A549 (cell line): ENCODE measurements at regions not wholly inside any gene's neighbourhood (a gene's known extent, or its start where the extent isn't known, plus 50 kb on each side); places are given as distances from the start of the nearest gene placed in this dataset.

Experiments used
- ATAC-seq, 2 experiments: fragments of 200-7000 bp in 1 of 2; fragments of >200 bp in 1 of 2; cut with Nextera tagmentation in 1 of 2; cut with Tn5 transposase in 1 of 2; 3 replicates each; pipeline versions ENCODE4 v1.8.0 to v1.9.1; 2018 to 2020; ENCODE audit warnings: mild to moderate bottlenecking in 1 of 2, moderate library complexity in 1 of 2
- CTCF ChIA-PET: fragments of 300-600 bp; sonication (Branson Sonifier 250); formaldehyde crosslinking; extraction: SDS; loops from one replicate; lab custom pipeline; 2021; ENCODE audit warnings: antibody characterized with exemption, inconsistent platforms; lab: Yijun Ruan, JAX
- POLR2A ChIA-PET: fragments of 350-600 bp; formaldehyde crosslinking; extraction: SDS; loops from one replicate; lab custom pipeline; 2021; ENCODE audit warnings: antibody characterized with exemption, inconsistent platforms; lab: Yijun Ruan, JAX
- DNase-seq, 2 experiments: peaks; one replicate each; pipeline versions ENCODE4 v3.0.0 to v3.0.0-alpha.2; 2011 to 2016; ENCODE audit warnings: low read depth in 1 of 2, low spot score in 1 of 2
- FAIRE-seq: peaks from 2 replicates; lab custom pipeline; 2011; peaks lifted over from hg19 to GRCh38; lab: Jason Lieb, UNC
- H3K27ac ChIP-seq, 2 experiments: fragments of >200 bp; sonication (Bioruptor Twin); formaldehyde crosslinking; 3 replicates each; pipeline ENCODE4 v1.5.1; 2016 to 2017
- H3K4me1 ChIP-seq: fragments of >200 bp; sonication (Bioruptor Twin); formaldehyde crosslinking; 3 replicates; pipeline ENCODE4 v1.6.1; 2016
- H3K4me2 ChIP-seq: fragments of >200 bp; sonication (Bioruptor Twin); formaldehyde crosslinking; 3 replicates; pipeline ENCODE4 v1.6.1; 2016
- H3K4me3 ChIP-seq: fragments of >200 bp; sonication (Bioruptor Twin); formaldehyde crosslinking; 3 replicates; pipeline ENCODE4 v1.5.1; 2016
- H3K9me3 ChIP-seq: fragments of >200 bp; sonication (Bioruptor Twin); formaldehyde crosslinking; 3 replicates; pipeline ENCODE4 v1.6.1; 2016
- CHD2 ChIP-seq: fragments of 150-350 bp; IDR thresholded peaks from 2 replicates; pipeline ENCODE4 v1.6.1; 2014; ENCODE audit warnings: low read length; ENCODE audit not compliant: partially characterized antibody
- EHF ChIP-seq: fragments of 250-450 bp; sonication (Bioruptor Pico); IDR thresholded peaks from 2 replicates; pipeline ENCODE4 v1.5.0; 2020; ENCODE audit warnings: mild to moderate bottlenecking
- EP300 ChIP-seq, 2 experiments: fragments of >200 bp; sonication (Bioruptor Twin); formaldehyde crosslinking; IDR thresholded peaks; 2 replicates in 1 of 2; 3 replicates in 1 of 2; pipeline ENCODE4 v1.6.1; 2016 to 2017
- ESRRA ChIP-seq: fragments of 150-350 bp; IDR thresholded peaks from 2 replicates; pipeline ENCODE4 v1.6.1; 2014; ENCODE audit warnings: mild to moderate bottlenecking, low read length, borderline replicate concordance
- FOXS1 ChIP-seq: fragments of 250-450 bp; sonication (Bioruptor Pico); IDR thresholded peaks from 2 replicates; pipeline ENCODE4 v1.5.0; 2020; ENCODE audit warnings: mild to moderate bottlenecking, moderate library complexity
- GATA3 ChIP-seq: IDR thresholded peaks from 2 replicates; pipeline ENCODE4 v1.6.1; 2012; ENCODE audit warnings: borderline replicate concordance
- HOXB5 ChIP-seq: fragments of 250-450 bp; sonication (Bioruptor Pico); IDR thresholded peaks from 2 replicates; pipeline ENCODE4 v1.5.0; 2020; ENCODE audit warnings: mild to moderate bottlenecking, moderate library complexity
- JUN ChIP-seq, 2 experiments: fragments of >200 bp; sonication (Bioruptor Twin); formaldehyde crosslinking; IDR thresholded peaks; 2 replicates in 1 of 2; 3 replicates in 1 of 2; pipeline ENCODE4 v1.6.1; 2016 to 2017
- JUNB ChIP-seq: fragments of >200 bp; sonication (Bioruptor Twin); formaldehyde crosslinking; IDR thresholded peaks from 2 replicates; pipeline ENCODE4 v1.6.1; 2016
- MAZ ChIP-seq: fragments of 150-350 bp; IDR thresholded peaks from 2 replicates; pipeline ENCODE4 v1.6.1; 2014; ENCODE audit warnings: antibody characterized with exemption, low read depth, low read length, borderline replicate concordance
- MYC ChIP-seq: IDR thresholded peaks from 2 replicates; pipeline ENCODE4 v1.6.1; 2012; ENCODE audit warnings: mild to moderate bottlenecking, inconsistent platforms, low read length, improper control_type of control experiment, borderline replicate concordance
- NPAS2 ChIP-seq: fragments of 250-450 bp; sonication (Bioruptor Pico); IDR thresholded peaks from 2 replicates; pipeline ENCODE4 v1.8.0; 2022; ENCODE audit warnings: mild to moderate bottlenecking, moderate library complexity, borderline replicate concordance
- RFX5 ChIP-seq: fragments of 450-650 bp; IDR thresholded peaks from 2 replicates; pipeline ENCODE4 v1.7.1; 2014; ENCODE audit warnings: antibody characterized with exemption, mild to moderate bottlenecking, moderate library complexity
- RNF2 ChIP-seq: fragments of 200-600 bp; sonication (generic); IDR thresholded peaks from 2 replicates; pipeline ENCODE4 v1.6.1; 2016; ENCODE audit warnings: low read depth, mild to moderate bottlenecking, antibody characterized with exemption, moderate library complexity, borderline replicate concordance
- SREBF2 ChIP-seq: fragments of 450-650 bp; IDR thresholded peaks from 2 replicates; pipeline ENCODE4 v1.6.1; 2014; ENCODE audit warnings: mild to moderate bottlenecking, moderate library complexity
- TP53 ChIP-seq: fragments of 250-450 bp; sonication (Bioruptor Pico); IDR thresholded peaks from 2 replicates; pipeline ENCODE4 v1.5.0; 2021; ENCODE audit warnings: mild to moderate bottlenecking, moderate library complexity
- ZNF302 ChIP-seq: fragments of 250-450 bp; sonication (Bioruptor Pico); IDR thresholded peaks from 2 replicates; pipeline ENCODE4 v1.9.0; 2021; ENCODE audit warnings: inconsistent platforms, mild to moderate bottlenecking, moderate library complexity
- WGBS: methylation state at CpG from one replicate; pipeline ENCODE4 v1.1.6; 2017; ENCODE audit errors: missing lambda C conversion rate; 5-methylcytosine and 5-hydroxymethylcytosine counted together
- TF ChIP-seq, protein P1 (sequence below): fragments of >200 bp; sonication (Bioruptor Twin); formaldehyde crosslinking; IDR thresholded peaks from 2 replicates; pipeline ENCODE4 v1.6.1; 2016
- TF ChIP-seq, protein P2 (sequence below): fragments of >200 bp; sonication (Bioruptor Twin); formaldehyde crosslinking; IDR thresholded peaks from 3 replicates; pipeline ENCODE4 v1.6.1; 2016
- TF ChIP-seq, protein P3 (sequence below): fragments of 250-450 bp; sonication (Bioruptor Pico); IDR thresholded peaks from 2 replicates; pipeline ENCODE4 v1.5.0; 2021; ENCODE audit warnings: mild to moderate bottlenecking, moderate library complexity, borderline replicate concordance
- TF ChIP-seq, protein P4 (sequence below): IDR thresholded peaks from 2 replicates; pipeline ENCODE4 v1.6.1; 2012
- TF ChIP-seq, protein P5 (sequence below): IDR thresholded peaks from 2 replicates; pipeline ENCODE4 v1.6.1; 2012; ENCODE audit warnings: low read depth, borderline replicate concordance

DNA sequence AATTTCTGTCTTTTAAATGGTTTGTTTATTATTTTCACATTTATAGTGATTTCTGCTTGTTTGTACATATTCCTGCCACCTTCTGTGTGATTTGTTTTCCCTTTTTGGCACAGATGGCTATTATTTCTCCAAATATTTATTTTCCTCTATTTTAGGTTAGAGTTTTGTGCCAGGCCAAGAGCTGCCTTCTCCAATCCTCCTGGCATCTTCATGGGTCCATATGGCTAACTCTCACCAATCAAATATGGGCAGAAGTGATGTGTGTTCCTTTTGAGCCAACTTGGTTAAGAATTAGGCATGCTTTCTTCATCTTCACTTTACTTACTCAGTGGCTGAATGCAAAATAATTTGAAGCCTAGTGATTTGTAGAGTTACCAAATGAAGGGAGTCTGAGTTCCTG, 697.1 kb upstream of the CELF4 start:
- CTCF ChIA-PET, result no interaction called here

DNA sequence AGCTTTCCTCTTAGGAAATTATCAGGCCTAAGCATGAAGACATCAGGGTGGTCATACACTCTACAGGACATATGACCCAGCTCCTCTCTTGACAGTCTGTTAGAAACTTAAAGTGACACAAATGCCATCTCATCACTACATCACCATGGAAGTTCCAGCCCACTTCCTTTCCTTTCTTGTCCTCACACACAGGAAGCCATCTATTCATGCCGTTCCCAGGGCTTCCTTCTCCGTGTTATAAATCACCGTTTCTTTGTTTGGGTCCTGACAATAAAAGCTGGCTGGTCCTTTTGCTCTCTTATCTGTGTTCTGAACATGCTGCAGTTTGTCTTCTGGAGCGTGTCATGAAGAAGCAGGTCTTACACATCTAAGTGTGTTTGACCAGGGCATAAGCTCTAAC, 692.1 kb upstream of the CELF4 start:
- ATAC-seq (no peak), DNase-seq (no peak), FAIRE-seq (no peak)
- Histone ChIP-seq H3K4me2 (no peak overlapping the region), H3K27ac (no peak overlapping the region), H3K4me1 (no peaks in the 10 kb centered on the region), H3K9me3 (no peaks in the 10 kb centered on the region), H3K4me3 (no peak overlapping the region)
- TF ChIP-seq ESRRA (no peak), CHD2 (no peak), HOXB5 (no peak), RFX5 (no peak), GATA3 (no peak), NPAS2 (CRISPR knock-in tag) (no peak), SREBF2 (no peak)
- TF ChIP-seq, protein P1, sequence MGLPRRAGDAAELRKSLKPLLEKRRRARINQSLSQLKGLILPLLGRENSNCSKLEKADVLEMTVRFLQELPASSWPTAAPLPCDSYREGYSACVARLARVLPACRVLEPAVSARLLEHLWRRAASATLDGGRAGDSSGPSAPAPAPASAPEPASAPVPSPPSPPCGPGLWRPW, result no peak
- TF ChIP-seq, protein P2, sequence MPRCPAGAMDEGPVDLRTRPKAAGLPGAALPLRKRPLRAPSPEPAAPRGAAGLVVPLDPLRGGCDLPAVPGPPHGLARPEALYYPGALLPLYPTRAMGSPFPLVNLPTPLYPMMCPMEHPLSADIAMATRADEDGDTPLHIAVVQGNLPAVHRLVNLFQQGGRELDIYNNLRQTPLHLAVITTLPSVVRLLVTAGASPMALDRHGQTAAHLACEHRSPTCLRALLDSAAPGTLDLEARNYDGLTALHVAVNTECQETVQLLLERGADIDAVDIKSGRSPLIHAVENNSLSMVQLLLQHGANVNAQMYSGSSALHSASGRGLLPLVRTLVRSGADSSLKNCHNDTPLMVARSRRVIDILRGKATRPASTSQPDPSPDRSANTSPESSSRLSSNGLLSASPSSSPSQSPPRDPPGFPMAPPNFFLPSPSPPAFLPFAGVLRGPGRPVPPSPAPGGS, result no peak
- TF ChIP-seq, protein P3, sequence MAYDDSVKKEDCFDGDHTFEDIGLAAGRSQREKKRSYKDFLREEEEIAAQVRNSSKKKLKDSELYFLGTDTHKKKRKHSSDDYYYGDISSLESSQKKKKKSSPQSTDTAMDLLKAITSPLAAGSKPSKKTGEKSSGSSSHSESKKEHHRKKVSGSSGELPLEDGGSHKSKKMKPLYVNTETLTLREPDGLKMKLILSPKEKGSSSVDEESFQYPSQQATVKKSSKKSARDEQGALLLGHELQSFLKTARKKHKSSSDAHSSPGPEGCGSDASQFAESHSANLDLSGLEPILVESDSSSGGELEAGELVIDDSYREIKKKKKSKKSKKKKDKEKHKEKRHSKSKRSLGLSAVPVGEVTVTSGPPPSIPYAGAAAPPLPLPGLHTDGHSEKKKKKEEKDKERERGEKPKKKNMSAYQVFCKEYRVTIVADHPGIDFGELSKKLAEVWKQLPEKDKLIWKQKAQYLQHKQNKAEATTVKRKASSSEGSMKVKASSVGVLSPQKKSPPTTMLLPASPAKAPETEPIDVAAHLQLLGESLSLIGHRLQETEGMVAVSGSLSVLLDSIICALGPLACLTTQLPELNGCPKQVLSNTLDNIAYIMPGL (CRISPR knock-in tag), result no peak
- CTCF ChIA-PET, result no interaction called here
- POLR2A ChIA-PET, result no interaction called here
- WGBS, result 3% methylated on average over 4 of the region's 4 CpGs

More for the DNA sequence above, 697.1 kb upstream of the CELF4 start:
- FAIRE-seq (no peak), DNase-seq (no peak), ATAC-seq (no peak)
- H3K4me1 ChIP-seq, result no peaks in the 10 kb centered on the region
- no peak overlapping the region for H3K4me3 ChIP-seq
- H3K27ac ChIP-seq, result no peak overlapping the region
- no peak overlapping the region for H3K4me2 ChIP-seq
- POLR2A ChIA-PET, result no interaction called here
- TF ChIP-seq, protein P3 (CRISPR knock-in tag), result no peak
- TF ChIP-seq MAZ (no peak), JUN (IDR thresholded peaks at IDR 0.05) (no peak), EHF (no peak), JUNB (no peak), FOXS1 (CRISPR knock-in tag) (no peak), MYC (no peak)
- TF ChIP-seq, protein P1, result no peak
- no peaks in the 10 kb centered on the region for H3K9me3 ChIP-seq

DNA sequence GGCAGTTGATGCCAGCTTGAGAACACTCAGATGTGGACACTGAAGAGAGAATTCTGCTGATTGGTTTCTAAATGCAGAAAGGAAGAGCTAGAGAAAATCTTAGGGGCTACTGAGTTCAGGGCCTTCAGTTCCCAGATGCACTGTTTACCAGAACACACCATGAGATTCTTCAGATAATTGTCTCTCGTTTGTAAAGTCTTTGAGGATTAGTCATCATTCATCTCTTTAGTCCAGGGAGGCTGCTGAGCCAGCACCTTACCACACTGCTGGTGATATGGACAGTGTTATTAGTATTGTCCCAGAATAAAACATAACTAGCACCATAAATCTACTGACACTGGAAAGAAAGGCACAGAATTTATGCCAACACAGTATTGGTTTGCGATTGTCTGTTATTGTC, 690.8 kb upstream of the CELF4 start:
- no peaks in the 10 kb centered on the region for H3K9me3 ChIP-seq
- H3K27ac ChIP-seq, result no peak overlapping the region
- ChIA-PET POLR2A (no interaction called here), CTCF (no interaction called here)
- DNase-seq (no peak), FAIRE-seq (no peak), ATAC-seq (no peak)
- TF ChIP-seq, protein P4, sequence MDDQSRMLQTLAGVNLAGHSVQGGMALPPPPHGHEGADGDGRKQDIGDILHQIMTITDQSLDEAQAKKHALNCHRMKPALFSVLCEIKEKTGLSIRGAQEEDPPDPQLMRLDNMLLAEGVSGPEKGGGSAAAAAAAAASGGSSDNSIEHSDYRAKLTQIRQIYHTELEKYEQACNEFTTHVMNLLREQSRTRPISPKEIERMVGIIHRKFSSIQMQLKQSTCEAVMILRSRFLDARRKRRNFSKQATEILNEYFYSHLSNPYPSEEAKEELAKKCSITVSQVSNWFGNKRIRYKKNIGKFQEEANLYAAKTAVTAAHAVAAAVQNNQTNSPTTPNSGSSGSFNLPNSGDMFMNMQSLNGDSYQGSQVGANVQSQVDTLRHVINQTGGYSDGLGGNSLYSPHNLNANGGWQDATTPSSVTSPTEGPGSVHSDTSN, result no peak
- TF ChIP-seq EP300 (IDR thresholded peaks at IDR 0.05) (no peak), RNF2 (no peak), ZNF302 (no peak), TP53 (CRISPR knock-in tag) (no peak)
- TF ChIP-seq, protein P5, sequence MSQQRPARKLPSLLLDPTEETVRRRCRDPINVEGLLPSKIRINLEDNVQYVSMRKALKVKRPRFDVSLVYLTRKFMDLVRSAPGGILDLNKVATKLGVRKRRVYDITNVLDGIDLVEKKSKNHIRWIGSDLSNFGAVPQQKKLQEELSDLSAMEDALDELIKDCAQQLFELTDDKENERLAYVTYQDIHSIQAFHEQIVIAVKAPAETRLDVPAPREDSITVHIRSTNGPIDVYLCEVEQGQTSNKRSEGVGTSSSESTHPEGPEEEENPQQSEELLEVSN, result no peak
- TF ChIP-seq, protein P1, result no peak
- H3K4me2 ChIP-seq, result no peak overlapping the region
- H3K4me1 ChIP-seq, result no peaks in the 10 kb centered on the region
- WGBS, result 0% methylated on average over 2 of the region's 2 CpGs
- no peak overlapping the region for H3K4me3 ChIP-seq
